ENCODE measurements at regions not wholly inside any gene's neighbourhood (a gene's known extent, or its start where the extent isn't known, plus 50 kb on each side); places are given as distances from the start of the nearest gene placed in this dataset.

- TF ChIP-seq GATA2 (IDR thresholded peaks at IDR 0.05; ENCODE audit: low read depth, low read length) (no peak), GATA3 (IDR thresholded peaks at IDR 0.05; ENCODE audit: low read depth, low read length) (no peak)
Measured at GRCh38 chr12:126507231-126507630, 1442.0 kb downstream of the AACS start.

Data from SH-SY5Y (cell line).